ENCODE measurements at regions not wholly inside any gene's neighbourhood (a gene's known extent, or its start where the extent isn't known, plus 50 kb on each side); places are given as distances from the start of the nearest gene placed in this dataset.

DNA sequence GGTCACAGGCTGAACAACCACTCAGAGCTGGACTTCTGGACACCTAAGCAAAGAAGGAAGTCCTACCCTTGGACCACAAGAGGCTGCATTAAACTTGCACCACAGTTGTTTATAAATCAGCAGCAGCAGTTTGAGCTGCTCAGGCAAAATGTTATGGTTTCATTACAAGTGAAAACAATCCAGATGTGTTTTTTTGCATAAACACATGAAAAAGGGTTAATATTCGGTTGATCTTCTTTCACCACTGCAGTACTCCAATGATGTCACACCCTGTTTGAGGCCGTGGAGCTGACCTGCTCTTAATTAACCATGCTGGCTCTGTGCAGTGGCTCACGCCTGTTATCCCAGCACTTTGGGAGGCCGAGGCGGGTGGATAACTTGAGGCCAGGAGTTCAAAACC is 490.8 kb upstream of the CELF2 start:
- TF ChIP-seq CTCF (IDR thresholded peaks at IDR 0.05): no peak
- TF ChIP-seq POLR2AphosphoS5 (IDR thresholded peaks at IDR 0.05): no peak
